MM.1S (cell line): ENCODE measurements at regions not wholly inside any gene's neighbourhood (a gene's known extent, or its start where the extent isn't known, plus 50 kb on each side); places are given as distances from the start of the nearest gene placed in this dataset.
"Not testable (repeated sequence)": the region's sequence is repeated elsewhere in the genome, so short reads cannot be mapped to it uniquely, and the experiment has no call there.

Experiments
- DNase-seq: peaks from one replicate; pipeline ENCODE4 v3.0.0-alpha.2; 2015
- H2AFZ ChIP-seq: fragments of 300-600 bp; sonication (generic); 2 replicates; pipeline ENCODE4 v1.6.0; 2016; ENCODE audit warnings: antibody characterized with exemption, low read length
- H3F3A ChIP-seq: fragments of 300-600 bp; sonication (generic); 2 replicates; pipeline ENCODE4 v1.6.1; 2016; ENCODE audit warnings: mild to moderate bottlenecking, antibody characterized with exemption, low read length, moderate library complexity, mixed read lengths; ENCODE audit not compliant: insufficient read depth
- H3K27ac ChIP-seq: fragments of 300-600 bp; sonication (generic); 2 replicates; pipeline ENCODE4 v1.5.1; 2016; ENCODE audit warnings: mild to moderate bottlenecking, low read length
- H3K27me3 ChIP-seq: fragments of 300-600 bp; sonication (generic); replicated peaks from 2 replicates; pipeline ENCODE4 v1.6.0; 2016; ENCODE audit warnings: low read length; ENCODE audit not compliant: insufficient read depth
- H3K36me3 ChIP-seq: fragments of 300-600 bp; sonication (generic); replicated peaks from 2 replicates; pipeline ENCODE4 v1.6.1; 2016; ENCODE audit warnings: mild to moderate bottlenecking, low read length, mixed read lengths; ENCODE audit not compliant: insufficient read depth
- H3K4me1 ChIP-seq: fragments of 300-600 bp; sonication (generic); 2 replicates; pipeline ENCODE4 v1.6.1; 2016; ENCODE audit warnings: low read length, mixed read lengths
- H3K4me2 ChIP-seq: fragments of 300-600 bp; sonication (generic); 2 replicates; pipeline ENCODE4 v1.6.0; 2016; ENCODE audit warnings: low read depth, low read length
- H3K4me3 ChIP-seq: fragments of 300-600 bp; sonication (generic); 2 replicates; pipeline ENCODE4 v1.5.1; 2016; ENCODE audit warnings: low read length, mixed read lengths
- H3K79me2 ChIP-seq: fragments of 300-600 bp; sonication (generic); 2 replicates; pipeline ENCODE4 v1.6.1; 2016; ENCODE audit warnings: mixed run types, low read length, mixed read lengths
- H3K9ac ChIP-seq: fragments of 300-600 bp; sonication (generic); 2 replicates; pipeline ENCODE4 v1.6.1; 2016; ENCODE audit warnings: low read length, mixed read lengths
- H3K9me2 ChIP-seq: fragments of 300-600 bp; sonication (generic); replicated peaks from 2 replicates; pipeline ENCODE4 v1.6.1; 2016; ENCODE audit warnings: mild to moderate bottlenecking, low read length, mixed read lengths; ENCODE audit not compliant: insufficient read depth
- H3K9me3 ChIP-seq: fragments of 300-600 bp; sonication (generic); replicated peaks from 2 replicates; pipeline ENCODE4 v1.6.1; 2016; ENCODE audit warnings: mild to moderate bottlenecking, low read length, mixed read lengths; ENCODE audit not compliant: insufficient read depth
- H4K20me1 ChIP-seq: fragments of 300-600 bp; sonication (generic); 2 replicates; pipeline ENCODE4 v1.6.1; 2016; ENCODE audit warnings: mild to moderate bottlenecking, low read length, moderate library complexity, mixed read lengths; ENCODE audit not compliant: insufficient read depth
- EZH2 ChIP-seq: fragments of 300-600 bp; sonication (generic); optimal IDR thresholded peaks from 2 replicates; pipeline ENCODE3; 2017; ENCODE audit warnings: low read depth, mild to moderate bottlenecking, antibody characterized with exemption, low read length, mixed read lengths
- EZH2phosphoT487 ChIP-seq: fragments of 300-600 bp; sonication (generic); IDR thresholded peaks from 2 replicates; pipeline ENCODE4 v1.6.1; 2018; ENCODE audit warnings: antibody characterized with exemption, low read length
- TF ChIP-seq, protein P1 (sequence below): fragments of 300-600 bp; sonication (generic); IDR thresholded peaks from 2 replicates; pipeline ENCODE4 v1.5.1; 2016; ENCODE audit warnings: antibody characterized with exemption, low read length, mixed read lengths

DNA sequence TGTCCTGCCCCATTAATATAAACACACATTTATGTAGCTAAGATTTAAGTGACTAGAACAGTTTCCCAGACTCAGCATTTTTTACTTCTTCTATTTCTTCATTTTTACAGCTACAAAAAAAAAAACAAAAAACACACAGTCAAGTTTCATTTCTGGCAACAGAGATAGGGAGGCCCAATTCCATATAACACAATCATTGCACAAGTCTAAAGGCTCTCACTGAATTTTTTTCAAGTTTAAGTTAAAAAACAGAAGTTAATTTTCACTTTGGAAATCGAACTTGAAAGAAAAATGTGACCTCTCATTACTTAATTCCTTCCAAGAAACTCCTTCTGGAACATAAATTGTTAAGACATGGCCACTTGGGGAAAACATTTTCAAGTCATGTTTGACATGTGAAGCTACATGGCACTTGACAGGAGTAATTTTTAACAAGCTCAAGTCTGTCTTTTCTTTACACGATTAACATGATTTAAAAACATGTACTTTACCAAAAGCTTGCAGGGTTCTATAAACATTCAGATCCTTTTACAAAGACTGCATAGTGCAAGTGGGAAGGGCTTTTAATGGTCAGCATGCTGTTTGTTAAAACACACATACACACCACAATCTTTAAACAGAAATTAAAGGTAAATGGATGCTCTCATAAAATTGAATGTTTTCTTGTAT, 100.1 kb upstream of the CCDC28A start:
- TF ChIP-seq EZH2 (no peak), EZH2phosphoT487 (no peak)
- TF ChIP-seq, protein P1, sequence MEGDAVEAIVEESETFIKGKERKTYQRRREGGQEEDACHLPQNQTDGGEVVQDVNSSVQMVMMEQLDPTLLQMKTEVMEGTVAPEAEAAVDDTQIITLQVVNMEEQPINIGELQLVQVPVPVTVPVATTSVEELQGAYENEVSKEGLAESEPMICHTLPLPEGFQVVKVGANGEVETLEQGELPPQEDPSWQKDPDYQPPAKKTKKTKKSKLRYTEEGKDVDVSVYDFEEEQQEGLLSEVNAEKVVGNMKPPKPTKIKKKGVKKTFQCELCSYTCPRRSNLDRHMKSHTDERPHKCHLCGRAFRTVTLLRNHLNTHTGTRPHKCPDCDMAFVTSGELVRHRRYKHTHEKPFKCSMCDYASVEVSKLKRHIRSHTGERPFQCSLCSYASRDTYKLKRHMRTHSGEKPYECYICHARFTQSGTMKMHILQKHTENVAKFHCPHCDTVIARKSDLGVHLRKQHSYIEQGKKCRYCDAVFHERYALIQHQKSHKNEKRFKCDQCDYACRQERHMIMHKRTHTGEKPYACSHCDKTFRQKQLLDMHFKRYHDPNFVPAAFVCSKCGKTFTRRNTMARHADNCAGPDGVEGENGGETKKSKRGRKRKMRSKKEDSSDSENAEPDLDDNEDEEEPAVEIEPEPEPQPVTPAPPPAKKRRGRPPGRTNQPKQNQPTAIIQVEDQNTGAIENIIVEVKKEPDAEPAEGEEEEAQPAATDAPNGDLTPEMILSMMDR = no peak
- DNase-seq = no peak
- Histone ChIP-seq H3F3A (no peaks in the 10 kb centered on the region), H2AFZ (no peak overlapping the region), H3K4me1 (no peaks in the 10 kb centered on the region), H3K27ac (no peak overlapping the region), H3K79me2 (no peaks in the 10 kb centered on the region), H3K27me3 (no peaks in the 10 kb centered on the region), H3K36me3 (no peaks in the 10 kb centered on the region), H3K9ac (no peak overlapping the region), H4K20me1 (no peaks in the 10 kb centered on the region), H3K9me2 (no peaks in the 10 kb centered on the region), H3K4me2 (no peak overlapping the region), H3K4me3 (no peak overlapping the region), H3K9me3 (no peaks in the 10 kb centered on the region)

DNA sequence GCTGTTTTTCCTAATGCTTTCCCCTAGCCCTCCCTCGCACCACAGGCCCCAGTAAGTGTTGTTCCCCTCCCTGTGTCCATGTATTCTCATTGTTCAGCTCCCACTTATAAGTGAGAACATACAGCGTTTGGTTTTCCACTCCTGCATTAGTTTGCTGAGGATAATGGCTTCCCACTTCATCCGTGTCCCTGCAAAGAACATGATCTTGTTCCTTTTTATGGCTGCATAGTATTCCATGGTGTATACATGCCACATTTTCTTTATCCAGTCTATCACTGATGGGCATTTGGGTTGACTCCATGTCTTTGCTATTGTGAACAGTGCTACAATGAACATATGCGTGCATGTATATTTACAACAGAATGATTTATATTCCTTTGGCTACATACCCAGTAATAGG, 99.1 kb upstream of the CCDC28A start:
- H4K20me1 ChIP-seq, H3K4me1 ChIP-seq, H2AFZ ChIP-seq, H3K4me3 ChIP-seq, H3K27ac ChIP-seq, H3K4me2 ChIP-seq, DNase-seq, H3K9me3 ChIP-seq, H3K9ac ChIP-seq, H3K9me2 ChIP-seq, H3K36me3 ChIP-seq, H3F3A ChIP-seq, H3K79me2 ChIP-seq, H3K27me3 ChIP-seq: not testable (repeated sequence)

DNA sequence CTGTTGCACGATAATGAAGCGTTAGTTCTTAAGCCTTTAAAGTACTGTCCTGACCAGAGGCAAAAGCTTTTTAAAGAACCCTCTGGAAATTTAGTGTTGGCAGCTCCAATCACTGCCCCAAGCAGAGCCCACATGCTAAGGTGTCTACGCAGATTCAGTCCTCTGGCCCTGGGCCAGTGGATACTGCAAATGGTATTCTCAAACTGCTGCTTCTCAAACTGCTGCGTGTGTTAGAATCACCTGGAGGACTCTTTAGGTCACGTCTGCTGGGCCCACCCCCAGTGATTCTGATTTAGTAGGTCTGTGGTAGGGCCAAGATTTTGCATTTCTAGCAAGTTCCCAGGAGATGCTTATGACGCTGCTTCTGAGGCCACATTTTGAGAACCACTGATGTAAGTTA, 96.0 kb upstream of the CCDC28A start:
- Histone ChIP-seq H2AFZ (no peak overlapping the region), H3K79me2 (no peaks in the 10 kb centered on the region), H4K20me1 (no peaks in the 10 kb centered on the region), H3K36me3 (no peaks in the 10 kb centered on the region), H3K4me2 (no peak overlapping the region), H3K9me2 (no peaks in the 10 kb centered on the region), H3K9me3 (no peaks in the 10 kb centered on the region), H3K27me3 (no peaks in the 10 kb centered on the region), H3K27ac (no peak overlapping the region), H3K9ac (no peak overlapping the region), H3F3A (no peaks in the 10 kb centered on the region), H3K4me1 (no peaks in the 10 kb centered on the region), H3K4me3 (no peak overlapping the region)
- no peak for DNase-seq
- TF ChIP-seq, protein P1 = no peak
- TF ChIP-seq EZH2 = no peak
- TF ChIP-seq EZH2phosphoT487 = no peak

DNA sequence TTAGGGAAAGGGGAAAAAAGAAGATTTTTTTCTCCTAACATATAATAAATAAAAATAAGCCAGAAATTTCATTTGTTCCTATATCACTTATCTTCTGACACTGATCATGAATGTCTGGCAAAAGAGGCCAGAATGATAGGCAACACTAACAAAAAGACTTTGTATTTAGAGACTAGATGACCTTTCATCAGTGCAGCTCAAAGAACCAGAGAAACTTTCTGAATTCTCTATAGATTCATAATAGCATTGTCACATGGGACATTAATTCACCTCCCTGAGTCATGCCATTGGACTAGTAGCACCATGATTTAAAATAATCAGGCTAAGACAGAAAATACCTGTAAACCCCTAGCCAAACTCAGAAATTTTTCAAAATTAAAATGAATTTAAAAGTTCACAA, 95.4 kb upstream of the CCDC28A start:
- no peaks in the 10 kb centered on the region for H3K79me2 ChIP-seq

More for the DNA sequence above, 95.4 kb upstream of the CCDC28A start:
- no peak overlapping the region for H3K9ac ChIP-seq
- no peaks in the 10 kb centered on the region for H3K27me3 ChIP-seq
- no peaks in the 10 kb centered on the region for H3K9me2 ChIP-seq
- H3F3A ChIP-seq = no peaks in the 10 kb centered on the region
- H3K4me1 ChIP-seq = no peaks in the 10 kb centered on the region
- DNase-seq = no peak
- H4K20me1 ChIP-seq = no peaks in the 10 kb centered on the region
- H3K4me2 ChIP-seq = no peak overlapping the region
- H3K4me3 ChIP-seq = no peak overlapping the region
- H3K27ac ChIP-seq = no peak overlapping the region
- no peaks in the 10 kb centered on the region for H3K9me3 ChIP-seq
- no peaks in the 10 kb centered on the region for H3K36me3 ChIP-seq
- H2AFZ ChIP-seq = no peak overlapping the region
- TF ChIP-seq, protein P1 = no peak
- TF ChIP-seq EZH2phosphoT487 (no peak), EZH2 (no peak)
